DOHH2 (cell line): ENCODE measurements at regions not wholly inside any gene's neighbourhood (a gene's known extent, or its start where the extent isn't known, plus 50 kb on each side); places are given as distances from the start of the nearest gene placed in this dataset.

Experiments used
- H3F3A ChIP-seq: fragments of 200-600 bp; sonication (generic), shearing (Covaris generic); 2 replicates; pipeline ENCODE4 v1.6.0; 2016; ENCODE audit warnings: antibody characterized with exemption, mild to moderate bottlenecking; ENCODE audit not compliant: control insufficient read depth, insufficient read depth
- H3K27ac ChIP-seq: fragments of 200-600 bp; sonication (generic); 2 replicates; pipeline ENCODE4 v1.5.1; 2014; ENCODE audit warnings: low read depth, mild to moderate bottlenecking, low read length, moderate library complexity
- H3K27me3 ChIP-seq: fragments of 200-600 bp; sonication (generic); 2 replicates; pipeline ENCODE4 v1.6.1; 2014; ENCODE audit warnings: mild to moderate bottlenecking, low read length, mixed read lengths; ENCODE audit not compliant: control insufficient read depth
- H3K36me3 ChIP-seq: fragments of 200-600 bp; sonication (generic); 2 replicates; pipeline ENCODE4 v1.6.1; 2014; ENCODE audit warnings: mild to moderate bottlenecking, low read length, moderate library complexity, mixed read lengths; ENCODE audit not compliant: control insufficient read depth
- H3K4me1 ChIP-seq: fragments of 200-600 bp; sonication (generic); 2 replicates; pipeline ENCODE4 v1.6.1; 2014; ENCODE audit warnings: mild to moderate bottlenecking, low read length, mixed read lengths; ENCODE audit not compliant: control insufficient read depth
- H3K4me2 ChIP-seq: fragments of 200-600 bp; sonication (generic); 2 replicates; pipeline ENCODE4 v1.6.0; 2014; ENCODE audit warnings: mild to moderate bottlenecking, low read length, moderate library complexity
- H3K4me3 ChIP-seq: fragments of 200-600 bp; sonication (generic); 2 replicates; pipeline ENCODE4 v1.5.1; 2014; ENCODE audit warnings: mild to moderate bottlenecking, low read length, mixed read lengths
- H3K79me2 ChIP-seq: fragments of 200-600 bp; sonication (generic); 2 replicates; pipeline ENCODE4 v1.6.1; 2014; ENCODE audit warnings: mild to moderate bottlenecking, low read length, mixed read lengths; ENCODE audit not compliant: control insufficient read depth
- H3K9me2 ChIP-seq: fragments of 200-600 bp; sonication (generic); replicated peaks from 2 replicates; pipeline ENCODE4 v1.6.1; 2014; ENCODE audit warnings: mild to moderate bottlenecking, low read length, mixed read lengths; ENCODE audit not compliant: control insufficient read depth
- H3K9me3 ChIP-seq: fragments of 200-600 bp; sonication (generic); 2 replicates; pipeline ENCODE4 v1.6.1; 2014; ENCODE audit warnings: antibody characterized with exemption, low read length, mixed read lengths; ENCODE audit not compliant: control insufficient read depth, insufficient read depth
- H4K20me1 ChIP-seq: fragments of 200-600 bp; sonication (generic); 2 replicates; pipeline ENCODE4 v1.6.0; 2014; ENCODE audit warnings: low read depth, mild to moderate bottlenecking, antibody characterized with exemption, low read length, moderate library complexity; ENCODE audit not compliant: control insufficient read depth, insufficient read depth
- CTCF ChIP-seq: fragments of 200-600 bp; sonication (generic); IDR thresholded peaks from one replicate; pipeline ENCODE4 v1.5.1; 2014; ENCODE audit warnings: antibody characterized with exemption, mild to moderate bottlenecking, low read depth, low read length; ENCODE audit not compliant: poor library complexity, severe bottlenecking
- EZH2phosphoT487 ChIP-seq: fragments of 200-600 bp; sonication (generic); IDR thresholded peaks from 2 replicates; pipeline ENCODE4 v1.6.1; 2017; ENCODE audit warnings: borderline replicate concordance, mild to moderate bottlenecking, antibody characterized with exemption, low read length, moderate library complexity, mixed read lengths

- TF ChIP-seq EZH2phosphoT487 (no peak), CTCF (peak; percentile 67)
- Histone ChIP-seq H3K9me2 (no peaks in the 10 kb centered on the region), H3K27ac (no peak overlapping the region), H3K27me3 (0 out of 2 replicates have a peak, but pooled peaks cover 9% of the 10 kb centered on the region), H3K36me3 (no peaks in the 10 kb centered on the region), H3K9me3 (no peaks in the 10 kb centered on the region), H3K4me3 (no peak overlapping the region), H3K79me2 (no peaks in the 10 kb centered on the region), H4K20me1 (no peaks in the 10 kb centered on the region), H3K4me1 (peaks cover 2% of the 10 kb centered on the region; the same call in 1 of the 2 replicates), H3F3A (no peaks in the 10 kb centered on the region), H3K4me2 (0 out of 2 replicates have a peak overlapping the region, but pooled peaks have one; percentile 29)
Measured at GRCh38 chr10:114879541-114880158, 58.1 kb downstream of the FHIP2A start.

GRCh38 chr10:114881417-114881816, 56.6 kb upstream of the TRUB1 start:
- Histone ChIP-seq H3K9me2 (no peaks in the 10 kb centered on the region), H3K4me3 (no peak overlapping the region), H3K36me3 (no peaks in the 10 kb centered on the region), H4K20me1 (no peaks in the 10 kb centered on the region), H3K4me2 (no peak overlapping the region), H3F3A (no peaks in the 10 kb centered on the region), H3K9me3 (no peaks in the 10 kb centered on the region), H3K27ac (no peak overlapping the region), H3K79me2 (no peaks in the 10 kb centered on the region), H3K4me1 (peaks cover 2% of the 10 kb centered on the region; the same call in 1 of the 2 replicates), H3K27me3 (0 out of 2 replicates have a peak, but pooled peaks cover 6% of the 10 kb centered on the region)
- TF ChIP-seq EZH2phosphoT487, result no peak
- no peak for TF ChIP-seq CTCF

- no peaks in the 10 kb centered on the region for H3F3A ChIP-seq
- H3K4me2 ChIP-seq, result no peak overlapping the region
- no peaks in the 10 kb centered on the region for H3K79me2 ChIP-seq
- H3K4me3 ChIP-seq, result no peak overlapping the region
- H3K36me3 ChIP-seq, result no peaks in the 10 kb centered on the region
- TF ChIP-seq CTCF (no peak), EZH2phosphoT487 (no peak)
- no peaks in the 10 kb centered on the region for H4K20me1 ChIP-seq
- H3K4me1 ChIP-seq, result peaks cover 2% of the 10 kb centered on the region; the same call in 1 of the 2 replicates
- no peak overlapping the region for H3K27ac ChIP-seq
- H3K27me3 ChIP-seq, result 0 out of 2 replicates have a peak, but pooled peaks cover 3% of the 10 kb centered on the region
- H3K9me3 ChIP-seq, result no peaks in the 10 kb centered on the region
- H3K9me2 ChIP-seq, result no peaks in the 10 kb centered on the region
Measured at GRCh38 chr10:114881901-114882300, 56.1 kb upstream of the TRUB1 start.
